Body of pancreas (tissue), 4 donors: ENCODE measurements at regions not wholly inside any gene's neighbourhood (a gene's known extent, or its start where the extent isn't known, plus 50 kb on each side); places are given as distances from the start of the nearest gene placed in this dataset.

ENCODE experiments used
- ATAC-seq: fragments of 150-250 bp; one replicate; pipeline ENCODE4 v1.9.1; 2016
- DNase-seq, 4 donors: peaks; one replicate each; pipeline ENCODE4 v3.0.0-alpha.2; 2019
- H3K27ac ChIP-seq, 4 donors: fragments of 200-600 bp; sonication (generic); 1 replicate in 3 of 4; 2 replicates in 1 of 4; pipeline versions ENCODE4 v1.5.1 to v1.6.1; 2016 to 2019; ENCODE audit warnings: mild to moderate bottlenecking in 1 of 4, mixed read lengths in 1 of 4, moderate library complexity in 1 of 4
- H3K27me3 ChIP-seq, 2 donors: fragments of 200-600 bp; sonication (generic); one replicate each; pipeline ENCODE4 v1.6.0; 2016; ENCODE audit warnings: mild to moderate bottlenecking in 1 of 2
- H3K36me3 ChIP-seq, 2 donors: fragments of 200-600 bp; sonication (generic); replicated peaks in 1 of 2; 2 replicates each; pipeline ENCODE4 v1.5.1; 2016; ENCODE audit warnings: low read depth in 2 of 2; ENCODE audit not compliant: insufficient read depth in 1 of 2
- H3K4me1 ChIP-seq: fragments of 200-600 bp; sonication (generic); one replicate; pipeline ENCODE4 v1.6.0; 2016
- H3K4me3 ChIP-seq, 2 donors: fragments of 200-600 bp; sonication (generic); 1 replicate in 1 of 2; 2 replicates in 1 of 2; pipeline ENCODE4 v1.5.1; 2016 to 2019
- H3K9me3 ChIP-seq, 3 donors: fragments of 200-600 bp; sonication (generic); 1 replicate in 2 of 3; 2 replicates in 1 of 3; pipeline ENCODE4 v1.5.1; 2016
- CTCF ChIP-seq, 7 experiments: fragments of 450-650 bp in 4 of 7; fragments of 200-600 bp in 3 of 7; sonication (generic) in 3 of 7; IDR thresholded peaks; one replicate each; pipeline ENCODE4 v1.5.1; 2016 to 2019; ENCODE audit warnings: antibody characterized with exemption in 7 of 7
- POLR2A ChIP-seq, 3 donors: fragments of 450-650 bp; IDR thresholded peaks; one replicate each; pipeline ENCODE4 v1.6.1; 2016; ENCODE audit warnings: antibody characterized with exemption in 3 of 3, mild to moderate bottlenecking in 2 of 3
- WGBS, 2 donors: methylation state at CpG; one replicate each; pipeline ENCODE4 v1.1.5; 2017; 5-methylcytosine and 5-hydroxymethylcytosine counted together
- intact Hi-C: fragments of 100-400 bp; cut with DNase I; formaldehyde crosslinking; loops from one replicate; pipeline ENCODE4 v1.15.1; 2023

GRCh38 chr18:25962919-25963318, 127.5 kb downstream of the SS18 start:
- H3K36me3 ChIP-seq = no peaks in the 10 kb centered on the region
- TF ChIP-seq POLR2A (IDR thresholded peaks at IDR 0.05) (no peak), CTCF (IDR thresholded peaks at IDR 0.05) (no peak)
- 75 to 83% methylated on average over 2 of the region's 2 CpGs for WGBS, 2 donors
- H3K9me3 ChIP-seq = no peaks in the 10 kb centered on the region
- no peaks in the 10 kb centered on the region for H3K27me3 ChIP-seq
- H3K27ac ChIP-seq = no peak overlapping the region
- DNase-seq (no peak), ATAC-seq (no peak)
- intact Hi-C loops = no loop called here
- H3K4me1 ChIP-seq = no peaks in the 10 kb centered on the region
- no peak overlapping the region for H3K4me3 ChIP-seq

GRCh38 chr18:25962176-25962575, 128.2 kb downstream of the SS18 start:
- ATAC-seq (no peak), DNase-seq (no peak)
- H3K27ac ChIP-seq = no peak overlapping the region
- intact Hi-C loops = no loop called here
- no peaks in the 10 kb centered on the region for H3K9me3 ChIP-seq
- H3K4me3 ChIP-seq = no peak overlapping the region
- H3K27me3 ChIP-seq = no peaks in the 10 kb centered on the region
- H3K4me1 ChIP-seq = no peaks in the 10 kb centered on the region
- TF ChIP-seq CTCF (IDR thresholded peaks at IDR 0.05) = no peak
- TF ChIP-seq POLR2A (IDR thresholded peaks at IDR 0.05) = no peak
- H3K36me3 ChIP-seq = no peaks in the 10 kb centered on the region
- WGBS, 2 donors = 71 to 73% methylated on average over 3 to 4 of the region's 4 CpGs

GRCh38 chr18:25957017-25957416, 133.4 kb downstream of the SS18 start:
- no peak for ATAC-seq
- 28 to 39% methylated on average over 4 of the region's 4 CpGs for WGBS, 2 donors
- no peaks in the 10 kb centered on the region for H3K4me1 ChIP-seq
- H3K4me3 ChIP-seq = no peak overlapping the region
- no peak overlapping the region for H3K27ac ChIP-seq
- no peaks in the 10 kb centered on the region for H3K27me3 ChIP-seq
- no peak for TF ChIP-seq CTCF (IDR thresholded peaks at IDR 0.05)
- no peak for TF ChIP-seq POLR2A (IDR thresholded peaks at IDR 0.05)
- intact Hi-C loops = no loop called here
- no peak for DNase-seq
- no peaks in the 10 kb centered on the region for H3K9me3 ChIP-seq
- no peaks in the 10 kb centered on the region for H3K36me3 ChIP-seq

- H3K36me3 ChIP-seq = no peaks in the 10 kb centered on the region
- intact Hi-C loops = no loop called here
- 83 to 85% methylated on average over 3 to 4 of the region's 4 CpGs for WGBS, 2 donors
- H3K27ac ChIP-seq = no peak overlapping the region
- H3K4me1 ChIP-seq = no peaks in the 10 kb centered on the region
- H3K27me3 ChIP-seq = no peaks in the 10 kb centered on the region
- DNase-seq = no peak
- H3K9me3 ChIP-seq = no peaks in the 10 kb centered on the region
- TF ChIP-seq POLR2A (IDR thresholded peaks at IDR 0.05) (no peak), CTCF (IDR thresholded peaks at IDR 0.05) (no peak)
- no peak for ATAC-seq
- H3K4me3 ChIP-seq = no peak overlapping the region
Observed at GRCh38 chr18:25953111-25953510, 137.3 kb downstream of the SS18 start.

- Histone ChIP-seq H3K4me1 (no peaks in the 10 kb centered on the region), H3K4me3 (no peak overlapping the region), H3K36me3 (no peaks in the 10 kb centered on the region), H3K27ac (no peak overlapping the region), H3K9me3 (no peaks in the 10 kb centered on the region), H3K27me3 (no peaks in the 10 kb centered on the region)
- ATAC-seq (no peak), DNase-seq (no peak)
- intact Hi-C loops = no loop called here
- 78 to 92% methylated on average over 2 of the region's 2 CpGs for WGBS, 2 donors
- TF ChIP-seq POLR2A (IDR thresholded peaks at IDR 0.05) (no peak), CTCF (IDR thresholded peaks at IDR 0.05) (no peak)
Observed at GRCh38 chr18:25950321-25950720, 140.1 kb downstream of the SS18 start.
